Keratinocyte (primary cell): ENCODE measurements at regions not wholly inside any gene's neighbourhood (a gene's known extent, or its start where the extent isn't known, plus 50 kb on each side); places are given as distances from the start of the nearest gene placed in this dataset.

Experiments
- DNase-seq: peaks from one replicate; pipeline ENCODE4 v3.0.0-alpha.2; 2011; ENCODE audit warnings: low read depth, missing footprints, low spot score
- FAIRE-seq: peaks from 2 replicates; lab custom pipeline; 2011; peaks lifted over from hg19 to GRCh38; lab: Jason Lieb, UNC
- H2AFZ ChIP-seq: 2 replicates; pipeline ENCODE4 v1.6.0; 2012; ENCODE audit warnings: low read length, control low read depth, inconsistent platforms; ENCODE audit not compliant: control insufficient read depth
- H3K27ac ChIP-seq: 2 replicates; pipeline ENCODE4 v1.5.1; 2011; ENCODE audit warnings: low read length; ENCODE audit not compliant: control insufficient read depth, insufficient read depth
- H3K27me3 ChIP-seq: 3 replicates; pipeline ENCODE4 v1.6.0; 2011; ENCODE audit warnings: low read length; ENCODE audit not compliant: control insufficient read depth, insufficient read depth; ENCODE audit errors: extremely low read depth
- H3K36me3 ChIP-seq, 2 experiments: 2 replicates in 1 of 2; 3 replicates in 1 of 2; pipeline ENCODE4 v1.5.1; 2011; ENCODE audit warnings: low read length in 2 of 2, mild to moderate bottlenecking in 1 of 2; ENCODE audit not compliant: control insufficient read depth in 2 of 2, insufficient read depth in 2 of 2; ENCODE audit errors: extremely low read depth in 1 of 2
- H3K4me1 ChIP-seq: 3 replicates; pipeline ENCODE4 v1.5.1; 2011; ENCODE audit warnings: low read length; ENCODE audit not compliant: control insufficient read depth, insufficient read depth; ENCODE audit errors: extremely low read depth
- H3K4me2 ChIP-seq: 3 replicates; pipeline ENCODE4 v1.6.0; 2011; ENCODE audit warnings: low read depth, low read length; ENCODE audit not compliant: control insufficient read depth, insufficient read depth; ENCODE audit errors: extremely low read depth
- H3K4me3 ChIP-seq, 3 experiments: fragments of 200-600 bp in 1 of 3; sonication (generic) in 1 of 3; 2 replicates in 2 of 3; 3 replicates in 1 of 3; pipeline ENCODE4 v1.5.1; 2011 to 2016; ENCODE audit warnings: low read length in 3 of 3, mild to moderate bottlenecking in 3 of 3, control low read depth in 2 of 3, inconsistent platforms in 1 of 3, low read depth in 1 of 3, mixed read lengths in 1 of 3, mixed run types in 1 of 3, moderate library complexity in 1 of 3; ENCODE audit not compliant: control insufficient read depth in 2 of 3, insufficient read depth in 2 of 3; ENCODE audit errors: extremely low read depth in 1 of 3
- H3K79me2 ChIP-seq: 2 replicates; pipeline ENCODE4 v1.6.0; 2012; ENCODE audit warnings: low read length; ENCODE audit not compliant: control insufficient read depth, insufficient read depth
- H3K9ac ChIP-seq: 3 replicates; pipeline ENCODE4 v1.6.0; 2011; ENCODE audit warnings: low read length; ENCODE audit not compliant: control insufficient read depth, insufficient read depth; ENCODE audit errors: extremely low read depth
- H3K9me1 ChIP-seq: 3 replicates; pipeline ENCODE4 v1.6.0; 2011; ENCODE audit warnings: low read length; ENCODE audit not compliant: control insufficient read depth, insufficient read depth; ENCODE audit errors: extremely low read depth
- H3K9me3 ChIP-seq: 2 replicates; pipeline ENCODE4 v1.5.1; 2012; ENCODE audit warnings: low read depth, low read length; ENCODE audit not compliant: control insufficient read depth
- H4K20me1 ChIP-seq: 3 replicates; pipeline ENCODE4 v1.6.0; 2011; ENCODE audit warnings: low read length; ENCODE audit not compliant: control insufficient read depth, insufficient read depth; ENCODE audit errors: extremely low read depth
- CTCF ChIP-seq, 3 experiments: IDR thresholded peaks in 1 of 3; conservative IDR thresholded peaks in 1 of 3; optimal IDR thresholded peaks in 1 of 3; 2 replicates in 2 of 3; 3 replicates in 1 of 3; pipeline versions ENCODE3 to v1.5.1; 2011; ENCODE audit warnings: low read length in 3 of 3, mild to moderate bottlenecking in 3 of 3, moderate library complexity in 2 of 3, control low read depth in 1 of 3, inconsistent platforms in 1 of 3; ENCODE audit not compliant: insufficient read depth in 2 of 3; ENCODE audit errors: extremely low read depth in 1 of 3
- EZH2 ChIP-seq: IDR thresholded peaks from one replicate; pipeline ENCODE4 v1.6.1; 2012; ENCODE audit warnings: inconsistent platforms, mild to moderate bottlenecking, low read length, moderate library complexity
- dilution Hi-C: fragments of 300-500 bp; cut with MboI; formaldehyde crosslinking; loops from one replicate; pipeline ENCODE4 v1.7.0; 2020; ENCODE audit warnings: low sequenced_read_pairs; ENCODE audit not compliant: extremely low pct_ligation_motif_present

- Histone ChIP-seq H3K27ac (no peak overlapping the region), H3K9me1 (no peaks in the 10 kb centered on the region), H4K20me1 (no peaks in the 10 kb centered on the region), H3K4me1 (no peaks in the 10 kb centered on the region), H3K36me3 (no peaks in the 10 kb centered on the region), H3K4me3 (no peak overlapping the region), H3K9ac (no peak overlapping the region), H3K4me2 (no peak overlapping the region), H3K27me3 (no peaks in the 10 kb centered on the region), H3K9me3 (no peaks in the 10 kb centered on the region), H3K79me2 (no peaks in the 10 kb centered on the region), H2AFZ (no peak overlapping the region)
- dilution Hi-C loops = no loop called here
- no peak for DNase-seq
- no peak for TF ChIP-seq CTCF (optimal IDR thresholded peaks at IDR 0.05 in 1 of 3, IDR thresholded peaks at IDR 0.05 in 1 of 3, conservative IDR thresholded peaks at IDR 0.05 in 1 of 3; ENCODE audit: extremely low read depth in 1 of 3, insufficient read depth in 2 of 3, low read length in 3 of 3)
- TF ChIP-seq EZH2 = no peak
- FAIRE-seq = no peak
These were observed 169.0 kb downstream of the BUD13 start for GRCh38 chr11:116603728-116604323.

GRCh38 chr11:116602637-116602942, 170.2 kb downstream of the BUD13 start:
- no peaks in the 10 kb centered on the region for H3K9me1 ChIP-seq
- dilution Hi-C loops = no loop called here
- TF ChIP-seq EZH2 = no peak
- TF ChIP-seq CTCF (optimal IDR thresholded peaks at IDR 0.05 in 1 of 3, IDR thresholded peaks at IDR 0.05 in 1 of 3, conservative IDR thresholded peaks at IDR 0.05 in 1 of 3; ENCODE audit: extremely low read depth in 1 of 3, insufficient read depth in 2 of 3, low read length in 3 of 3) = no peak
- H3K9ac ChIP-seq = no peak overlapping the region
- H3K4me3 ChIP-seq = no peak overlapping the region
- FAIRE-seq (no peak), DNase-seq (no peak)
- H3K27ac ChIP-seq = no peak overlapping the region
- H3K4me1 ChIP-seq = no peaks in the 10 kb centered on the region
- no peaks in the 10 kb centered on the region for H4K20me1 ChIP-seq
- no peak overlapping the region for H2AFZ ChIP-seq
- no peaks in the 10 kb centered on the region for H3K27me3 ChIP-seq
- no peaks in the 10 kb centered on the region for H3K79me2 ChIP-seq
- no peaks in the 10 kb centered on the region for H3K9me3 ChIP-seq
- no peaks in the 10 kb centered on the region for H3K36me3 ChIP-seq
- H3K4me2 ChIP-seq = no peak overlapping the region
